Body of pancreas (tissue), 4 donors: ENCODE measurements at regions not wholly inside any gene's neighbourhood (a gene's known extent, or its start where the extent isn't known, plus 50 kb on each side); places are given as distances from the start of the nearest gene placed in this dataset.

Source experiments
- ATAC-seq: fragments of 150-250 bp; one replicate; pipeline ENCODE4 v1.9.1; 2016
- DNase-seq, 4 donors: peaks; one replicate each; pipeline ENCODE4 v3.0.0-alpha.2; 2019
- H3K27ac ChIP-seq, 4 donors: fragments of 200-600 bp; sonication (generic); 1 replicate in 3 of 4; 2 replicates in 1 of 4; pipeline versions ENCODE4 v1.5.1 to v1.6.1; 2016 to 2019; ENCODE audit warnings: mild to moderate bottlenecking in 1 of 4, mixed read lengths in 1 of 4, moderate library complexity in 1 of 4
- H3K27me3 ChIP-seq, 2 donors: fragments of 200-600 bp; sonication (generic); one replicate each; pipeline ENCODE4 v1.6.0; 2016; ENCODE audit warnings: mild to moderate bottlenecking in 1 of 2
- H3K36me3 ChIP-seq, 2 donors: fragments of 200-600 bp; sonication (generic); replicated peaks in 1 of 2; 2 replicates each; pipeline ENCODE4 v1.5.1; 2016; ENCODE audit warnings: low read depth in 2 of 2; ENCODE audit not compliant: insufficient read depth in 1 of 2
- H3K4me1 ChIP-seq: fragments of 200-600 bp; sonication (generic); one replicate; pipeline ENCODE4 v1.6.0; 2016
- H3K4me3 ChIP-seq, 2 donors: fragments of 200-600 bp; sonication (generic); 1 replicate in 1 of 2; 2 replicates in 1 of 2; pipeline ENCODE4 v1.5.1; 2016 to 2019
- H3K9me3 ChIP-seq, 3 donors: fragments of 200-600 bp; sonication (generic); 1 replicate in 2 of 3; 2 replicates in 1 of 3; pipeline ENCODE4 v1.5.1; 2016
- CTCF ChIP-seq, 7 experiments: fragments of 450-650 bp in 4 of 7; fragments of 200-600 bp in 3 of 7; sonication (generic) in 3 of 7; IDR thresholded peaks; one replicate each; pipeline ENCODE4 v1.5.1; 2016 to 2019; ENCODE audit warnings: antibody characterized with exemption in 7 of 7
- POLR2A ChIP-seq, 3 donors: fragments of 450-650 bp; IDR thresholded peaks; one replicate each; pipeline ENCODE4 v1.6.1; 2016; ENCODE audit warnings: antibody characterized with exemption in 3 of 3, mild to moderate bottlenecking in 2 of 3
- WGBS, 2 donors: methylation state at CpG; one replicate each; pipeline ENCODE4 v1.1.5; 2017; 5-methylcytosine and 5-hydroxymethylcytosine counted together
- intact Hi-C: fragments of 100-400 bp; cut with DNase I; formaldehyde crosslinking; loops from one replicate; pipeline ENCODE4 v1.15.1; 2023

GRCh38 chr9:23006127-23006526 lies 559.5 kb downstream of the DMRTA1 start:
- Histone ChIP-seq H3K9me3 (no peaks in the 10 kb centered on the region), H3K36me3 (no peaks in the 10 kb centered on the region), H3K27me3 (no peaks in the 10 kb centered on the region), H3K27ac (no peak overlapping the region), H3K4me1 (no peaks in the 10 kb centered on the region), H3K4me3 (no peak overlapping the region)
- ATAC-seq (no peak), DNase-seq (no peak)
- WGBS, 2 donors = 78 to 83% methylated on average over 1 of the region's 1 CpG
- intact Hi-C loops = no loop called here
- TF ChIP-seq CTCF (IDR thresholded peaks at IDR 0.05) (no peak), POLR2A (IDR thresholded peaks at IDR 0.05) (no peak)

GRCh38 chr9:23011669-23012068 lies 565.0 kb downstream of the DMRTA1 start:
- H3K27ac ChIP-seq = no peak overlapping the region
- no peaks in the 10 kb centered on the region for H3K4me1 ChIP-seq
- no peaks in the 10 kb centered on the region for H3K36me3 ChIP-seq
- WGBS, 2 donors = 56 to 65% methylated on average over 3 of the region's 3 CpGs
- ATAC-seq (no peak), DNase-seq (no peak)
- intact Hi-C loops = no loop called here
- no peak for TF ChIP-seq POLR2A (IDR thresholded peaks at IDR 0.05)
- no peak for TF ChIP-seq CTCF (IDR thresholded peaks at IDR 0.05)
- H3K9me3 ChIP-seq = no peaks in the 10 kb centered on the region
- no peak overlapping the region for H3K4me3 ChIP-seq
- H3K27me3 ChIP-seq = no peaks in the 10 kb centered on the region

DNA sequence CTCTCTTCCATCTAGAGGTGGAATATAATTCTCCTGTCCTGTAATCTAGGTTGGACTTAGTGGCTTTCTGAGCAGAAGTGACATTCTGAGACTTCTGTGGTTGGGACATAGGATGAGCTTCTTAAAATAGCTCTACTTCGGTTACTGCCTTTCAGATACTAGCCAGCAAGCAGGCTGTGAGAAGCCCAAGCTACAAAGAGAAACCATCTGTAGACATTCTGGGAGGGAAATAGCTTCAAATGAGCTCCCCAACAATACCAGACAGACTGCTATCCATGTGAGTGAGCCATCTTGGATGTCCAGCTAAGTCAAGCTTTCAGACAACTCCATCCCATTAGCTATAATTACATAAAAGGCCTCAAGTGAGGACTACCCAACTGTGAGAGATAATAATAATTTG lies 568.9 kb downstream of the DMRTA1 start:
- Histone ChIP-seq H3K36me3 (no peaks in the 10 kb centered on the region), H3K9me3 (no peaks in the 10 kb centered on the region), H3K27ac (no peak overlapping the region), H3K4me3 (no peak overlapping the region), H3K27me3 (no peaks in the 10 kb centered on the region), H3K4me1 (no peaks in the 10 kb centered on the region)
- intact Hi-C loops = no loop called here
- TF ChIP-seq CTCF (IDR thresholded peaks at IDR 0.05) (no peak), POLR2A (IDR thresholded peaks at IDR 0.05) (no peak)
- no peak for ATAC-seq
- 52 to 67% methylated on average over 1 of the region's 1 CpG for WGBS, 2 donors
- DNase-seq = no peak

- DNase-seq (no peak), ATAC-seq (no peak)
- no peak overlapping the region for H3K4me3 ChIP-seq
- no peaks in the 10 kb centered on the region for H3K9me3 ChIP-seq
- intact Hi-C loops = no loop called here
- no peaks in the 10 kb centered on the region for H3K27me3 ChIP-seq
- no peak for TF ChIP-seq CTCF (IDR thresholded peaks at IDR 0.05)
- TF ChIP-seq POLR2A (IDR thresholded peaks at IDR 0.05) = no peak
- H3K27ac ChIP-seq = no peak overlapping the region
- WGBS, 2 donors = 71 to 75% methylated on average over 4 of the region's 4 CpGs
- H3K36me3 ChIP-seq = no peaks in the 10 kb centered on the region
- H3K4me1 ChIP-seq = no peaks in the 10 kb centered on the region
These were observed 589.8 kb downstream of the DMRTA1 start for GRCh38 chr9:23036416-23036815.

GRCh38 chr9:23039402-23039801 lies 592.8 kb downstream of the DMRTA1 start:
- Histone ChIP-seq H3K36me3 (no peaks in the 10 kb centered on the region), H3K9me3 (no peaks in the 10 kb centered on the region), H3K27ac (no peak overlapping the region), H3K4me3 (no peak overlapping the region), H3K4me1 (no peaks in the 10 kb centered on the region), H3K27me3 (no peaks in the 10 kb centered on the region)
- TF ChIP-seq CTCF (IDR thresholded peaks at IDR 0.05) (no peak), POLR2A (IDR thresholded peaks at IDR 0.05) (no peak)
- ATAC-seq (no peak), DNase-seq (no peak)
- intact Hi-C loops = no loop called here
